ENCODE measurements at regions not wholly inside any gene's neighbourhood (a gene's known extent, or its start where the extent isn't known, plus 50 kb on each side); places are given as distances from the start of the nearest gene placed in this dataset.

GRCh38 chr7:88366845-88367244, 60.2 kb upstream of the STEAP4 start:
- no peak for FAIRE-seq
- no peak overlapping the region for H2AK5ac ChIP-seq (ENCODE audit: low read depth, low read length)
- H4K91ac ChIP-seq (replicated peaks; ENCODE audit: insufficient read length, low read length), result no peak overlapping the region
- H3K79me1 ChIP-seq (ENCODE audit: low read depth, low read length), result no peaks in the 10 kb centered on the region
- no peak overlapping the region for H3K9ac ChIP-seq (replicated peaks in 1 of 4; ENCODE audit: extremely low read depth in 1 of 4, low read depth in 3 of 4, low read length in 3 of 4)
- no peak for DNase-seq (ENCODE audit: low read depth in 1 of 2, low spot score in 2 of 2)
- no peak overlapping the region for H4K5ac ChIP-seq (ENCODE audit: insufficient read length, low read depth, low read length)
- no peak overlapping the region for H2AFZ ChIP-seq (ENCODE audit: low read length)
- no peak overlapping the region for H3K56ac ChIP-seq (replicated peaks; ENCODE audit: insufficient read length, low read depth, low read length)
- no peak overlapping the region for H2BK5ac ChIP-seq (ENCODE audit: low read depth, low read length)
- H3K18ac ChIP-seq (ENCODE audit: extremely low read depth, low read length), result no peak overlapping the region
- H3K4me1 ChIP-seq (replicated peaks in 1 of 4; ENCODE audit: control insufficient read depth in 3 of 4, insufficient read depth in 4 of 4, low read length in 3 of 4), result peaks cover 0 to 3% (median 0%) of the 10 kb centered on the region in 4 experiments; a peak in 1 of 7 replicates
- H4K8ac ChIP-seq (ENCODE audit: extremely low read depth, insufficient read depth, low read length), result no peak overlapping the region
- POLR2A ChIA-PET (ENCODE audit: partially characterized antibody), result no interaction called here
- H3K36me3 ChIP-seq (ENCODE audit: control insufficient read depth in 2 of 4, insufficient read depth in 4 of 4, low read length in 3 of 4), result no peaks in the 10 kb centered on the region
- H3K4me3 ChIP-seq (ENCODE audit: extremely low read depth in 1 of 4, insufficient read depth in 2 of 4, low read depth in 3 of 4, low read length in 4 of 4), result no peak overlapping the region
- H3K23me2 ChIP-seq (ENCODE audit: low read depth, low read length), result no peaks in the 10 kb centered on the region
- no peak overlapping the region for H3K23ac ChIP-seq (ENCODE audit: insufficient read length)
- H3K9me3 ChIP-seq (ENCODE audit: insufficient read depth in 2 of 2, low read depth in 1 of 2, low read length in 1 of 2), result no peaks in the 10 kb centered on the region
- no peak overlapping the region for H3K4ac ChIP-seq (replicated peaks; ENCODE audit: insufficient read length, low read depth, low read length)
- CTCF ChIA-PET (ENCODE audit: partially characterized antibody), result no interaction called here
- no peaks in the 10 kb centered on the region for H4K20me1 ChIP-seq (replicated peaks in 1 of 2; ENCODE audit: control insufficient read depth in 1 of 2, insufficient read depth in 2 of 2, low read length in 2 of 2)
- no peak overlapping the region for H3K4me2 ChIP-seq (ENCODE audit: insufficient read depth in 1 of 2, low read depth in 2 of 2, low read length in 2 of 2)
- no peak overlapping the region for H2BK20ac ChIP-seq (ENCODE audit: low read length)
- H3K27me3 ChIP-seq (replicated peaks in 1 of 4; ENCODE audit: control insufficient read depth in 3 of 4, extremely low read depth in 1 of 4, insufficient read depth in 3 of 4, low read length in 3 of 4), result no peaks in the 10 kb centered on the region
- no peak overlapping the region for H3K14ac ChIP-seq (ENCODE audit: insufficient read length)
- 80% methylated on average over 1 of the region's 1 CpG; no CpG with 5 or more reads in 1 of the 2 experiments for WGBS, 2 experiments (ENCODE audit: extremely low coverage in 1 of 2, insufficient coverage in 1 of 2, insufficient read length in 1 of 2, insufficient replicate concordance in 2 of 2, low coverage in 1 of 2, low lambda C conversion rate in 2 of 2, missing lambda C conversion rate in 1 of 2)
- no peak overlapping the region for H2BK120ac ChIP-seq (replicated peaks; ENCODE audit: low read depth, low read length)
- no peak overlapping the region for H3K27ac ChIP-seq (ENCODE audit: low read depth, low read length)
- no peak overlapping the region for H2BK12ac ChIP-seq (ENCODE audit: low read depth, low read length)
- no peak overlapping the region for H2BK15ac ChIP-seq (ENCODE audit: low read length)
- no peaks in the 10 kb centered on the region for H3K79me2 ChIP-seq (ENCODE audit: control insufficient read depth in 1 of 2, insufficient read depth in 2 of 2, low read length in 2 of 2)
- TF ChIP-seq SP4 (IDR thresholded peaks at IDR 0.05; ENCODE audit: low read length), result no peak
- no peak for TF ChIP-seq CBX5 (IDR thresholded peaks at IDR 0.05; ENCODE audit: low read depth, low read length)
- TF ChIP-seq JUND (IDR thresholded peaks at IDR 0.05; ENCODE audit: low read length), result no peak
- TF ChIP-seq ASH2L (IDR thresholded peaks at IDR 0.05; ENCODE audit: low read length), result no peak
- TF ChIP-seq GTF2F1 (IDR thresholded peaks at IDR 0.05; ENCODE audit: borderline replicate concordance, low read depth, low read length), result no peak
- TF ChIP-seq POLR2A (IDR thresholded peaks at IDR 0.05; ENCODE audit: control extremely low read depth in 1 of 2, low read depth in 2 of 2, low read length in 2 of 2), result no peak
- TF ChIP-seq CHD1 (IDR thresholded peaks at IDR 0.05; ENCODE audit: low read depth, low read length), result no peak
- TF ChIP-seq SP1 (IDR thresholded peaks at IDR 0.05; ENCODE audit: low read depth, low read length), result no peak
- TF ChIP-seq RAD21 (IDR thresholded peaks at IDR 0.05 in 1 of 2, conservative IDR thresholded peaks at IDR 0.05 in 1 of 2; ENCODE audit: low read depth in 2 of 2, low read length in 2 of 2), result no peak
- no peak for TF ChIP-seq SUZ12 (IDR thresholded peaks at IDR 0.05; ENCODE audit: low read length)
- TF ChIP-seq FOSL1 (IDR thresholded peaks at IDR 0.05; ENCODE audit: insufficient read depth, low read depth, low read length), result no peak
- no peak for TF ChIP-seq TEAD4 (IDR thresholded peaks at IDR 0.05; ENCODE audit: low read depth, low read length)
- TF ChIP-seq EZH2 (IDR thresholded peaks at IDR 0.05; ENCODE audit: low read depth, low read length, severe bottlenecking), result no peak
- TF ChIP-seq BCL11A (IDR thresholded peaks at IDR 0.05; ENCODE audit: low read depth in 2 of 2, low read length in 2 of 2), result no peak
- TF ChIP-seq RXRA (IDR thresholded peaks at IDR 0.05; ENCODE audit: insufficient read depth, low read depth, low read length), result no peak
- TF ChIP-seq HDAC6 (IDR thresholded peaks at IDR 0.05; ENCODE audit: low read depth, low read length), result no peak
- TF ChIP-seq NRF1 (IDR thresholded peaks at IDR 0.05; ENCODE audit: low read depth, low read length), result no peak
